ENCODE measurements at regions not wholly inside any gene's neighbourhood (a gene's known extent, or its start where the extent isn't known, plus 50 kb on each side); places are given as distances from the start of the nearest gene placed in this dataset.

- TF ChIP-seq CTCF (IDR thresholded peaks at IDR 0.05) = no peak
- TF ChIP-seq POLR2A (IDR thresholded peaks at IDR 0.05) = no peak
Measured at GRCh38 chr12:90235642-90236041, 527.0 kb upstream of the ATP2B1 start.
